Osteocyte (in vitro differentiated cells): ENCODE measurements at regions not wholly inside any gene's neighbourhood (a gene's known extent, or its start where the extent isn't known, plus 50 kb on each side); places are given as distances from the start of the nearest gene placed in this dataset.
"Not testable (repeated sequence)": the region's sequence is repeated elsewhere in the genome, so short reads cannot be mapped to it uniquely, and the experiment has no call there.

Experiments
- DNase-seq: peaks from one replicate; pipeline ENCODE4 v3.0.0; 2021; ENCODE audit warnings: mixed read lengths; ENCODE audit not compliant: unreplicated experiment; ENCODE audit errors: extremely low spot score
- H3K27ac Mint-ChIP-seq: one replicate; pipeline ENCODE4 v1.8.0; 2021; ENCODE audit warnings: mild to moderate bottlenecking, mixed read lengths; ENCODE audit not compliant: unreplicated experiment
- H3K27me3 Mint-ChIP-seq: one replicate; pipeline ENCODE4 v1.8.0; 2021; ENCODE audit warnings: mixed read lengths; ENCODE audit not compliant: unreplicated experiment
- H3K36me3 Mint-ChIP-seq: one replicate; pipeline ENCODE4 v1.8.0; 2021; ENCODE audit warnings: mixed read lengths; ENCODE audit not compliant: unreplicated experiment
- H3K4me1 Mint-ChIP-seq: one replicate; pipeline ENCODE4 v1.8.0; 2021; ENCODE audit warnings: mixed read lengths; ENCODE audit not compliant: unreplicated experiment
- H3K4me3 Mint-ChIP-seq: one replicate; pipeline ENCODE4 v1.8.0; 2021; ENCODE audit warnings: mild to moderate bottlenecking, moderate library complexity, mixed read lengths; ENCODE audit not compliant: unreplicated experiment
- H3K9me3 Mint-ChIP-seq: one replicate; pipeline ENCODE4 v1.8.0; 2021; ENCODE audit warnings: mixed read lengths; ENCODE audit not compliant: unreplicated experiment
- CTCF ChIP-seq: fragments of 200-600 bp; sonication (generic); IDR thresholded peaks from 2 replicates; pipeline ENCODE4 v1.5.0; 2021; ENCODE audit warnings: antibody characterized with exemption, mild to moderate bottlenecking, moderate library complexity

GRCh38 chr2:236353594-236353942 lies 89.4 kb upstream of the ASB18 start:
- peaks cover 3% of the 10 kb centered on the region for H3K4me1 Mint-ChIP-seq
- no peaks in the 10 kb centered on the region for H3K36me3 Mint-ChIP-seq
- TF ChIP-seq CTCF: no peak
- H3K4me3 Mint-ChIP-seq: no peak overlapping the region
- H3K9me3 Mint-ChIP-seq: no peaks in the 10 kb centered on the region
- no peaks in the 10 kb centered on the region for H3K27me3 Mint-ChIP-seq
- DNase-seq: no peak
- H3K27ac Mint-ChIP-seq: no peak overlapping the region

DNA sequence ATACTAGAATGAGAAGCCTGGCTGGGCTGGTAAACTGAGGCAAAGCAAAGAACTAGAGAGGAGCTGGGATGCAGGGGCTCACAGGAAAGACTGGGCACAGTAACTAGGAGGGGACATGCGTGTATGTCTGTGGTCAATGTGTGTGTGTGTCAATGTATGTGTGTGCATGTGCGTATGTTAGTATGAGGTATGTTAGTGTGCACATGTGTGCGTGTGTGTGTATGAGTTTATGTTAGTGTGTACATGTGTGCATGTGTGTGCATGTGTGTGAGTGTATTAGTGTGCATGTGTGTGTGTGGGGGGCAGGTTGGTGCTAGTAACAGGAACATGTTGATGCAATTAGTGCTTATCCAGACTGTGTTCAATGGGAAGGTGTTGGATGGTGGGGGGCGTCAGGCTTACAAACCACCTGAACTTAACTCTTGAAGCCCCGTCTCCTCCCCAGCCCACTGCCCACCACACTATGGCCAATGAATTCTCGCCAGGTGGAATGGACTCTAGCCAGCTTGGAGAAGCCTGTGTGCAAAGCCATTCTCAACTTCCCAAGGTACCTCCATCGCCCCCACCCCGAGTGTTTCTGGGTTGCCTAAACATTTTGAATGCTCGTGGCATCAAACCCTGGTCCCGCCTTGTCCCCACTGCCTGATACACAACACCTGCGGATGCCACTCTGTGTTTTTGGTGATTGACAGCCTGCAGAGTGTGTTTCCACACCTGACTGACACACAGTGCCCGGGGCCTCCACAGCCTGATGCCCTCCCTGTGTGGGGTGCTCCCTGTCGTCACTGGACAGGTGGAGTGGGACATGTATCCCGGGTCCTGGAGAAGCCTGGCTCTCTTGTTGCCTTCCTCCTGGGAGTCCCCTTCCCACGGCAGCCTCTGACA lies 90.1 kb upstream of the ASB18 start:
- H3K4me1 Mint-ChIP-seq: peaks cover 3% of the 10 kb centered on the region
- H3K4me3 Mint-ChIP-seq: no peak overlapping the region
- H3K36me3 Mint-ChIP-seq: no peaks in the 10 kb centered on the region
- no peak for TF ChIP-seq CTCF
- H3K27ac Mint-ChIP-seq: no peak overlapping the region
- no peak for DNase-seq
- no peaks in the 10 kb centered on the region for H3K9me3 Mint-ChIP-seq
- H3K27me3 Mint-ChIP-seq: no peaks in the 10 kb centered on the region

GRCh38 chr2:236354973-236355595 lies 90.9 kb upstream of the ASB18 start:
- Mint-ChIP-seq H3K27me3 (no peaks in the 10 kb centered on the region), H3K36me3 (no peaks in the 10 kb centered on the region), H3K4me3 (no peak overlapping the region), H3K27ac (no peak overlapping the region), H3K4me1 (peaks cover 3% of the 10 kb centered on the region), H3K9me3 (no peaks in the 10 kb centered on the region)
- DNase-seq: no peak
- TF ChIP-seq CTCF: no peak

DNA sequence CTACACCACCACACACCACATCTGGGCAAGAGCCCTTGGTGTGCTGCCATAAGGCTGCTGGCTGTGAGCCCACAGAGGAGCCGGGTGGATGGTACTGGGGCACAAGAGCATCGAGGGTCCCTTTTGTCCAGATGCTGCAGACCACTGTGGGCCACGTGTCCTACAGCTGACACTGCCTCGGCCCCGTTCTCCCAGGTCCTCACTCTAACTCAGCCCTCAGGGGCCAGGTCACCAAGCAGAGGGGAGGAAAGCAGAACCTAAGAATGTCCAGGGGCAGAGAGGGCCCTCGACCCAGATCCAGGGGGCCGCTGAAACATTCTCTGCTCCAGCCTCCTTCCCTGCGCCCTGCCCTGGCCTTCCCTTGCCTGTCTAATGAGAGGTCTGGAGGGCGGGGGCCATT lies 91.7 kb upstream of the ASB18 start:
- no peak for TF ChIP-seq CTCF
- H3K27ac Mint-ChIP-seq: no peak overlapping the region
- DNase-seq: no peak
- peaks cover 3% of the 10 kb centered on the region for H3K4me1 Mint-ChIP-seq
- no peaks in the 10 kb centered on the region for H3K27me3 Mint-ChIP-seq
- no peak overlapping the region for H3K4me3 Mint-ChIP-seq
- no peaks in the 10 kb centered on the region for H3K36me3 Mint-ChIP-seq
- no peaks in the 10 kb centered on the region for H3K9me3 Mint-ChIP-seq

DNA sequence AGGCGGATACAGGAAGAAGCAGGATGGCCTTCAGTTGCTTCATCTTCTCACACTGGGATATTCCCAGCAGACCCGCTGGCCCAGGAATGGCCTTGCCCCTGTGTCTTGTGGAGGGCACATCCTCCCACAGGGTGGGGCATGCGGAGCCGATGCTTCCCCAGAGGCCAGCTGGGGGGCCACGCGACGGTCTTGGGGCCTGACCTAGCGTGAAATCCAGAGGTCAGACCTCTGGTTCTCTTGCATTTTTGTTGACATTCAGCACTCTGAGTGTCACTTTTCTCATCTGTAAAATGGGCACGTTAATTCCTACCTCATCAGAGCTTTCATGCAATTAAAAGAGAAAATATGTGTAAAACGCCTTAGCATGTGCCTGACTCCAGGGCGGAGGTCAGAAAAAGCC lies 92.1 kb upstream of the ASB18 start:
- H3K27me3 Mint-ChIP-seq, H3K27ac Mint-ChIP-seq, H3K4me1 Mint-ChIP-seq, H3K9me3 Mint-ChIP-seq, H3K36me3 Mint-ChIP-seq, H3K4me3 Mint-ChIP-seq: not testable (repeated sequence)
- DNase-seq: peak; percentile 15

- H3K36me3 Mint-ChIP-seq, DNase-seq, H3K4me1 Mint-ChIP-seq, H3K4me3 Mint-ChIP-seq, H3K9me3 Mint-ChIP-seq, H3K27ac Mint-ChIP-seq, H3K27me3 Mint-ChIP-seq: not testable (repeated sequence)
Observed at GRCh38 chr2:236358482-236358881, 94.3 kb upstream of the ASB18 start.
